Uterus (tissue), 3 donors: ENCODE measurements at regions not wholly inside any gene's neighbourhood (a gene's known extent, or its start where the extent isn't known, plus 50 kb on each side); places are given as distances from the start of the nearest gene placed in this dataset.
"Not testable (repeated sequence)": the region's sequence is repeated elsewhere in the genome, so short reads cannot be mapped to it uniquely, and the experiment has no call there.

ENCODE experiments used
- DNase-seq, 2 donors: peaks; one replicate each; pipeline ENCODE4 v3.0.0-alpha.2; 2019 to 2020
- H3K27ac ChIP-seq, 2 donors: fragments of 200-600 bp; sonication (generic); 1 replicate in 1 of 2; 2 replicates in 1 of 2; pipeline ENCODE4 v1.5.1; 2016 to 2018
- H3K27me3 ChIP-seq, 2 donors: fragments of 200-600 bp; sonication (generic); one replicate each; pipeline ENCODE4 v1.5.1; 2018 to 2019; ENCODE audit warnings: control low read depth in 1 of 2
- H3K36me3 ChIP-seq, 2 donors: fragments of 200-600 bp; sonication (generic); one replicate each; pipeline ENCODE4 v1.5.1; 2019; ENCODE audit warnings: control low read depth in 1 of 2
- H3K4me1 ChIP-seq, 2 donors: fragments of 200-600 bp; sonication (generic); one replicate each; pipeline ENCODE4 v1.5.1; 2018 to 2019; ENCODE audit warnings: control low read depth in 1 of 2
- H3K4me3 ChIP-seq, 2 donors: fragments of 200-600 bp; sonication (generic); 1 replicate in 1 of 2; 2 replicates in 1 of 2; pipeline ENCODE4 v1.5.1; 2018 to 2019; ENCODE audit warnings: mild to moderate bottlenecking in 1 of 2
- H3K9me3 ChIP-seq, 2 donors: fragments of 200-600 bp; sonication (generic); one replicate each; pipeline ENCODE4 v1.5.1; 2019; ENCODE audit warnings: control low read depth in 1 of 2
- intact Hi-C: fragments of 100-400 bp; cut with DNase I; formaldehyde crosslinking; loops from one replicate; pipeline ENCODE4 v1.15.1; 2023; ENCODE audit warnings: low total_unique reads
- donor health status: DM: yes; HTN: yes; CAD: no.

DNA sequence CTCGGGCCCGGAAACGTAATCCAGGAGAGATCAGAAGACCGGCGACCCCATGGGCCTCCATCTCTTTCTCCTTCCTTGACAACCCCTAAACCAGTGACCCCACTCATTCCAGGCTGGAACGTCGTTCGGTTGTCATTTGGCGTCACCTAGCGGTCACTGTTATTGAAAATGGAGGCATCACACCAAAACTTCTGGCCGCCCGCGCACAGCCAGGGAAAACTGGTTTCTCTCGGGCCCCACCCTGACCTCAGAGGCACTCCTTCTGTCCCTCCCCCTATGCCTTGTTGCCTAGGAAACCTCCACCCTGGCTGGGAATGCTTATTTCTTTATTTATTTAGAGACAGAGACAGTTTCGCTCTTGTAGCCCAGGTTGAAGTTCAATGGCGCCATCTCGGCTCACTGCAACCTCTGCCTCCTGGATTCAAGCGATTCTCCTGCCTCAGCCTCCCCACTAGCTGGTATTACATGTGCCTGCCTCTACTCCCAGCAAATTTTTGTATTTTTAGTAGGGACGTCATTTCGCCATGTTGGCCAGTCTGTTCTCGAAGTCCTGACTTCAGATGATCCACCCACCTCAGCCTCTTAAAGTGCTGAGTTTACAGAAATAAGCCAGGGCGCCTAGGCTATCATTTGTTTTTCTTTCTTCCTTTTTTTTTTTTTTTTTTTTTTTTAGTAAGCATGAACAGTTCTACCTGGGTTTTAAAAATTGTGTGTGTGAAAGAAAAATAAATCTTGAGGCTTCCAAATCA lies 2144.1 kb upstream of the TPTE start:
- H3K4me3 ChIP-seq, H3K4me1 ChIP-seq: not testable (repeated sequence)

DNA sequence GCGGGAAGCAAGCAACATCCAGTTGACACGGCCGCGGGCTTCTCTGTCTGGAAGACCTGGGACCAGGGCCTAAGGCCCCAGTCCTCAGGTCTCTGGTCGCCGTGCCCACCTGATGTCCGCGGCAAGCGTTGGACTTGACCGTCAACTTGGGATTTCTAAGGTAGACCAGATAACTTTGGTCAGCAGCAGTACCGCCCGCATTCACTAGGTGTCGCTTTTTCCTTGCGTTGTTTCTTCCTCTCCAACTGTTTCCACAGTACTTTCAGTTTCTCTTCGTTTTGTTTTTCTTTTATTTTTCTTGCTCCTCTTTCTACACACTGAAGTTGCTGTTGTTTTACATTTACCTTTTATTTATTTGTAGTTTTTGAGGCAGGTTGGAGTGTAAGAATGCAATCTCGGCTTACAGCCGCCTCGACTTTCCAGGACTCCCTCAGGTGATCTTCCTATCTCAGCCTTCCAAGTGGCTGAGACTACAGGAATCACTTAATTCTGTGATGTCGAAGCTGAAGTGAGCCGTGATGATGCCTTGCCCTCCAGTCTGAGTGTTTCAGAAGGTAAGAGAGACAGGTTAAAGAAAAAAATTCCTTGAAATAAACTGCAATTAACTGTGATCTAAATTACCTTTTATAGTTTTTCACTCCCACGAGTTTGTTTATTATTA lies 2140.8 kb upstream of the TPTE start:
- H3K9me3 ChIP-seq, H3K36me3 ChIP-seq, H3K27me3 ChIP-seq, H3K4me3 ChIP-seq, H3K27ac ChIP-seq, H3K4me1 ChIP-seq, intact Hi-C loops, DNase-seq: not testable (repeated sequence)

More for the DNA sequence above, 2144.1 kb upstream of the TPTE start:
- H3K27me3 ChIP-seq, H3K9me3 ChIP-seq, H3K27ac ChIP-seq, H3K36me3 ChIP-seq, DNase-seq, intact Hi-C loops: not testable (repeated sequence)

DNA sequence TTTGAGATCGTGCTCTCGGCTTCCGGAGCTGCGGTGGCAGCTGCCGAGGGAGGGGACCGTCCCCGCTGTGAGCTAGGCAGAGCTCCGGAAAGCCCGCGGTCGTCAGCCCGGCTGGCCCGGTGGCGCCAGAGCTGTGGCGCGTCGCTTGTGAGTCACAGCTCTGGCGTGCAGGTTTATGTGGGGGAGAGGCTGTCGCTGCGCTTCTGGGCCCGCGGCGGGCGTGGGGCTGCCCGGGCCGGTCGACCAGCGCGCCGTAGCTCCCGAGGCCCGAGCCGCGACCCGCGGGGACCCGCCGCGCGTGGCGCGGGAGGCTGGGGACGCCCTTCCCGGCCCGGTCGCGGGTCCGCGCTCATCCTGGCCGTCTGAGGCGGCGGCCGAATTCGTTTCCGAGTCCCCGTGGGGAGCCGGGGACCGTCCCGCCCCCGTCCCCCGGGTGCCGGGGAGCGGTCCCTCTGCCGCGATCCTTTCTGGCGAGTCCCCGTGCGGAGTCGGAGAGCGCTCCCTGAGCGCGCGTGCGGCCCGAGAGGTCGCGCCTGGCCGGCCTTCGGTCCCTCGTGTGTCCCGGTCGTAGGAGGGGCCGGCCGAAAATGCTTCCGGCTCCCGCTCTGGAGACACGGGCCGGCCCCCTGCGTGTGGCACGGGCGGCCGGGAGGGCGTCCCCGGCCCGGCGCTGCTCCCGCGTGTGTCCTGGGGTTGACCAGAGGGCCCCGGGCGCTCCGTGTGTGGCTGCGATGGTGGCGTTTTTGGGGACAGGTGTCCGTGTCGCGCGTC lies 2133.0 kb upstream of the TPTE start:
- H3K27me3 ChIP-seq, H3K4me3 ChIP-seq, H3K27ac ChIP-seq, H3K9me3 ChIP-seq, H3K4me1 ChIP-seq, intact Hi-C loops, H3K36me3 ChIP-seq, DNase-seq: not testable (repeated sequence)

DNA sequence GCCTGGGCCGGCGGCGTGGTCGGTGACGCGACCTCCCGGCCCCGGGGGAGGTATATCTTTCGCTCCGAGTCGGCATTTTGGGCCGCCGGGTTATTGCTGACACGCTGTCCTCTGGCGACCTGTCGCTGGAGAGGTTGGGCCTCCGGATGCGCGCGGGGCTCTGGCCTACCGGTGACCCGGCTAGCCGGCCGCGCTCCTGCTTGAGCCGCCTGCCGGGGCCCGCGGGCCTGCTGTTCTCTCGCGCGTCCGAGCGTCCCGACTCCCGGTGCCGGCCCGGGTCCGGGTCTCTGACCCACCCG lies 2132.5 kb upstream of the TPTE start:
- H3K4me1 ChIP-seq, DNase-seq, H3K27me3 ChIP-seq, H3K9me3 ChIP-seq, H3K4me3 ChIP-seq, H3K27ac ChIP-seq, H3K36me3 ChIP-seq, intact Hi-C loops: not testable (repeated sequence)

DNA sequence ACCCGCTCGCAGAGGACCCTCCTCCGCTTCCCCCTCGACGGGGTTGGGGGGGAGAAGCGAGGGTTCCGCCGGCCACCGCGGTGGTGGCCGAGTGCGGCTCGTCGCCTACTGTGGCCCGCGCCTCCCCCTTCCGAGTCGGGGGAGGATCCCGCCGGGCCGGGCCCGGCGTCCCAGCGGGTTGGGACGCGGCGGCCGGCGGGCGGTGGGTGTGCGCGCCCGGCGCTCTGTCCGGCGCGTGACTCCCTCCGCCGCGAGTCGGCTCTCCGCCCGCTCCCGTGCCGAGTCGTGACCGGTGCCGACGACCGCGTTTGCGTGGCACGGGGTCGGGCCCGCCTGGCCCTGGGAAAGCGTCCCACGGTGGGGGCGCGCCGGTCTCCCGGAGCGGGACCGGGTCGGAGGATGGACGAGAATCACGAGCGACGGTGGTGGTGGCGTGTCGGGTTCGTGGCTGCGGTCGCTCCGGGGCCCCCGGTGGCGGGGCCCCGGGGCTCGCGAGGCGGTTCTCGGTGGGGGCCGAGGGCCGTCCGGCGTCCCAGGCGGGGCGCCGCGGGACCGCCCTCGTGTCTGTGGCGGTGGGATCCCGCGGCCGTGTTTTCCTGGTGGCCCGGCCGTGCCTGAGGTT lies 2130.7 kb upstream of the TPTE start:
- H3K9me3 ChIP-seq, intact Hi-C loops, H3K27me3 ChIP-seq, H3K4me1 ChIP-seq, H3K36me3 ChIP-seq, H3K4me3 ChIP-seq, DNase-seq, H3K27ac ChIP-seq: not testable (repeated sequence)

DNA sequence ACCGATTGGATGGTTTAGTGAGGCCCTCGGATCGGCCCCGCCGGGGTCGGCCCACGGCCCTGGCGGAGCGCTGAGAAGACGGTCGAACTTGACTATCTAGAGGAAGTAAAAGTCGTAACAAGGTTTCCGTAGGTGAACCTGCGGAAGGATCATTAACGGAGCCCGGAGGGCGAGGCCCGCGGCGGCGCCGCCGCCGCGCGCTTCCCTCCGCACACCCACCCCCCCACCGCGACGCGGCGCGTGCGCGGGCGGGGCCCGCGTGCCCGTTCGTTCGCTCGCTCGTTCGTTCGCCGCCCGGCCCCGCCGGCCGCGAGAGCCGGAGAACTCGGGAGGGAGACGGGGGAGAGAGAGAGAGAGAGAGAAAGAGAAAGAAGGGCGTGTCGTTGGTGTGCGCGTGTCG lies 2127.0 kb upstream of the TPTE start:
- H3K9me3 ChIP-seq, H3K27ac ChIP-seq, H3K4me3 ChIP-seq, H3K27me3 ChIP-seq, H3K4me1 ChIP-seq, DNase-seq, H3K36me3 ChIP-seq, intact Hi-C loops: not testable (repeated sequence)

DNA sequence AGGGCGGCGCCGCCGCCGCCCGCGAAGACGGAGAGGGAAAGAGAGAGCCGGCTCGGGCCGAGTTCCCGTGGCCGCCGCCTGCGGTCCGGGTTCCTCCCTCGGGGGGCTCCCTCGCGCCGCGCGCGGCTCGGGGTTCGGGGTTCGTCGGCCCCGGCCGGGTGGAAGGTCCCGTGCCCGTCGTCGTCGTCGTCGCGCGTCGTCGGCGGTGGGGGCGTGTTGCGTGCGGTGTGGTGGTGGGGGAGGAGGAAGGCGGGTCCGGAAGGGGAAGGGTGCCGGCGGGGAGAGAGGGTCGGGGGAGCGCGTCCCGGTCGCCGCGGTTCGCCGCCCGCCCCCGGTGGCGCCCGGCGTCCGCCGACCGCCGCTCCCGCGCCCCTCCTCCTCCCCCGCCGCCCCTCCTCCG lies 2125.4 kb upstream of the TPTE start:
- DNase-seq, H3K9me3 ChIP-seq, H3K27me3 ChIP-seq, intact Hi-C loops, H3K4me3 ChIP-seq, H3K27ac ChIP-seq, H3K36me3 ChIP-seq, H3K4me1 ChIP-seq: not testable (repeated sequence)

DNA sequence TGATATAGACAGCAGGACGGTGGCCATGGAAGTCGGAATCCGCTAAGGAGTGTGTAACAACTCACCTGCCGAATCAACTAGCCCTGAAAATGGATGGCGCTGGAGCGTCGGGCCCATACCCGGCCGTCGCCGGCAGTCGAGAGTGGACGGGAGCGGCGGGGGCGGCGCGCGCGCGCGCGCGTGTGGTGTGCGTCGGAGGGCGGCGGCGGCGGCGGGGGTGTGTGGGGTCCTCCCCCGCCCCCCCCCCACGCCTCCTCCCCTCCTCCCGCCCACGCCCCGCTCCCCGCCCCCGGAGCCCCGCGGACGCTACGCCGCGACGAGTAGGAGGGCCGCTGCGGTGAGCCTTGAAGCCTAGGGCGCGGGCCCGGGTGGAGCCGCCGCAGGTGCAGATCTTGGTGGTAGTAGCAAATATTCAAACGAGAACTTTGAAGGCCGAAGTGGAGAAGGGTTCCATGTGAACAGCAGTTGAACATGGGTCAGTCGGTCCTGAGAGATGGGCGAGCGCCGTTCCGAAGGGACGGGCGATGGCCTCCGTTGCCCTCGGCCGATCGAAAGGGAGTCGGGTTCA lies 2122.4 kb upstream of the TPTE start:
- H3K27me3 ChIP-seq, DNase-seq, intact Hi-C loops, H3K4me3 ChIP-seq, H3K9me3 ChIP-seq, H3K27ac ChIP-seq, H3K36me3 ChIP-seq, H3K4me1 ChIP-seq: not testable (repeated sequence)

DNA sequence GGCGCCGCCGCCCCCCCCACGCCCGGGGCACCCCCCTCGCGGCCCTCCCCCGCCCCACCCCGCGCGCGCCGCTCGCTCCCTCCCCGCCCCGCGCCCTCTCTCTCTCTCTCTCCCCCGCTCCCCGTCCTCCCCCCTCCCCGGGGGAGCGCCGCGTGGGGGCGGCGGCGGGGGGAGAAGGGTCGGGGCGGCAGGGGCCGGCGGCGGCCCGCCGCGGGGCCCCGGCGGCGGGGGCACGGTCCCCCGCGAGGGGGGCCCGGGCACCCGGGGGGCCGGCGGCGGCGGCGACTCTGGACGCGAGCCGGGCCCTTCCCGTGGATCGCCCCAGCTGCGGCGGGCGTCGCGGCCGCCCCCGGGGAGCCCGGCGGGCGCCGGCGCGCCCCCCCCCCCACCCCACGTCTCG lies 2121.5 kb upstream of the TPTE start:
- H3K4me3 ChIP-seq, H3K27me3 ChIP-seq, H3K27ac ChIP-seq, intact Hi-C loops, H3K36me3 ChIP-seq, DNase-seq, H3K4me1 ChIP-seq, H3K9me3 ChIP-seq: not testable (repeated sequence)

DNA sequence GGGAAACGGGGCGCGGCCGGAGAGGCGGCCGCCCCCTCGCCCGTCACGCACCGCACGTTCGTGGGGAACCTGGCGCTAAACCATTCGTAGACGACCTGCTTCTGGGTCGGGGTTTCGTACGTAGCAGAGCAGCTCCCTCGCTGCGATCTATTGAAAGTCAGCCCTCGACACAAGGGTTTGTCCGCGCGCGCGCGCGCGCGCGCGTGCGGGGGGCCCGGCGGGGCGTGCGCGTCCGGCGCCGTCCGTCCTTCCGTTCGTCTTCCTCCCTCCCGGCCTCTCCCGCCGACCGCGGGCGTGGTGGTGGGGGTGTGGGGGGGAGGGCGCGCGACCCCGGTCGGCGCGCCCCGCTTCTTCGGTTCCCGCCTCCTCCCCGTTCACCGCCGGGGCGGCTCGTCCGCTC lies 2119.6 kb upstream of the TPTE start:
- H3K4me3 ChIP-seq, DNase-seq, intact Hi-C loops, H3K4me1 ChIP-seq, H3K9me3 ChIP-seq, H3K27ac ChIP-seq, H3K36me3 ChIP-seq, H3K27me3 ChIP-seq: not testable (repeated sequence)

DNA sequence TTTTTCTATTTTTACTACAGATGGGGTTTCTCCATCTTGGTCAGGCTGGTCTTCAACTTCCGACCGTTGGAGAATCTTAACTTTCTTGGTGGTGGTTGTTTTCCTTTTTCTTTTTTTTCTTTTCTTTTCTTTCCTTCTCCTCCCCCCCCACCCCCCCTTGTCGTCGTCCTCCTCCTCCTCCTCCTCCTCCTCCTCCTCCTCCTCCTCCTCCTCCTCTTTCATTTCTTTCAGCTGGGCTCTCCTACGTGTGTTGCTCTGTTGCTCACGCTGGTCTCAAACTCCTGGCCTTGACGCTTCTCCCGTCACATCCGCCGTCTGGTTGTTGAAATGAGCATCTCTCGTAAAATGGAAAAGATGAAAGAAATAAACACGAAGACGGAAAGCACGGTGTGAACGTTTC lies 2115.1 kb upstream of the TPTE start:
- H3K36me3 ChIP-seq: not testable (repeated sequence)

DNA sequence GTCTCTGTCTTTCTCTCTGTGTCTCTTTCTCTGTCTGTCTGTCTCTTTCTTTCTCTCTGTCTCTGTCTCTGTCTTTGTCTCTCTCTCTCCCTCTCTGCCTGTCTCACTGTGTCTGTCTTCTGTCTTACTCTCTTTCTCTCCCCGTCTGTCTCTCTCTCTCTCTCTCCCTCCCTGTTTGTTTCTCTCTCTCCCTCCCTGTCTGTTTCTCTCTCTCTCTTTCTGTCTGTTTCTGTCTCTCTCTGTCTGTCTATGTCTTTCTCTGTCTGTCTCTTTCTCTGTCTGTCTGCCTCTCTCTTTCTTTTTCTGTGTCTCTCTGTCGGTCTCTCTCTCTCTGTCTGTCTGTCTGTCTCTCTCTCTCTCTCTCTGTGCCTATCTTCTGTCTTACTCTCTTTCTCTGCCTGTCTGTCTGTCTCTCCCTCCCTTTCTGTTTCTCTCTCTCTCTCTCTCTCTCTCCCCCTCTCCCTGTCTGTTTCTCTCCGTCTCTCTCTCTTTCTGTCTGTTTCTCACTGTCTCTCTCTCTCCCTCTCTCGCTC lies 2110.2 kb upstream of the TPTE start:
- H3K27me3 ChIP-seq, H3K4me1 ChIP-seq, DNase-seq, intact Hi-C loops, H3K9me3 ChIP-seq, H3K27ac ChIP-seq, H3K36me3 ChIP-seq, H3K4me3 ChIP-seq: not testable (repeated sequence)

More for the DNA sequence above, 2115.1 kb upstream of the TPTE start:
- H3K4me1 ChIP-seq, intact Hi-C loops, H3K27ac ChIP-seq, H3K27me3 ChIP-seq, DNase-seq, H3K9me3 ChIP-seq, H3K4me3 ChIP-seq: not testable (repeated sequence)
